Esophagus squamous epithelium (tissue), 4 donors: ENCODE measurements at regions not wholly inside any gene's neighbourhood (a gene's known extent, or its start where the extent isn't known, plus 50 kb on each side); places are given as distances from the start of the nearest gene placed in this dataset.

Experiments
- CTCF ChIP-seq, 6 experiments: fragments of 450-650 bp in 4 of 6; fragments of 200-600 bp in 2 of 6; sonication (generic) in 2 of 6; IDR thresholded peaks; one replicate each; pipeline ENCODE4 v1.5.1; 2016 to 2019; ENCODE audit warnings: antibody characterized with exemption in 6 of 6, mild to moderate bottlenecking in 4 of 6, moderate library complexity in 4 of 6
- POLR2A ChIP-seq, 4 donors: fragments of 450-650 bp; IDR thresholded peaks; one replicate each; pipeline ENCODE4 v1.6.1; 2017; ENCODE audit warnings: antibody characterized with exemption in 4 of 4, mild to moderate bottlenecking in 4 of 4, moderate library complexity in 3 of 4

GRCh38 chr1:190807629-190808028 is 330.0 kb upstream of the BRINP3 start:
- TF ChIP-seq CTCF (IDR thresholded peaks at IDR 0.05) (no peak), POLR2A (IDR thresholded peaks at IDR 0.05) (no peak)
